ENCODE measurements at regions not wholly inside any gene's neighbourhood (a gene's known extent, or its start where the extent isn't known, plus 50 kb on each side); places are given as distances from the start of the nearest gene placed in this dataset.

GRCh38 chr4:156419080-156419685, 465.5 kb upstream of the CTSO start:
- Histone ChIP-seq H3K9ac (ENCODE audit: low read length) (no peak overlapping the region), H2AFZ (ENCODE audit: insufficient read depth, low read depth, low read length, poor library complexity, severe bottlenecking) (no peak overlapping the region), H3K9me3 (ENCODE audit: control extremely low read depth in 1 of 3, control insufficient read depth in 2 of 3, insufficient read depth in 1 of 3, low read length in 2 of 3) (peaks cover 0 to 3% (median 0%) of the 10 kb centered on the region in 3 donors), H4K20me1 (ENCODE audit: control insufficient read depth, insufficient read depth, low read length, poor library complexity, severe bottlenecking) (no peaks in the 10 kb centered on the region), H3K27ac (ENCODE audit: low read length in 2 of 2) (no peak overlapping the region), H3K36me3 (replicated peaks in 1 of 2; ENCODE audit: control extremely low read depth in 1 of 2, control insufficient read depth in 1 of 2, extremely low read depth in 1 of 2, insufficient read depth in 2 of 2, low read length in 1 of 2) (no peaks in the 10 kb centered on the region), H3K4me3 (ENCODE audit: control extremely low read depth in 1 of 5, extremely low read depth in 1 of 5, insufficient read depth in 1 of 5, low read depth in 2 of 5, low read length in 4 of 5) (no peak overlapping the region), H3K4me1 (ENCODE audit: control insufficient read depth in 2 of 2, insufficient read depth in 2 of 2, low read length in 2 of 2) (no peaks in the 10 kb centered on the region), H3K27me3 (replicated peaks in 1 of 4; ENCODE audit: control extremely low read depth in 1 of 4, control insufficient read depth in 3 of 4, insufficient read depth in 4 of 4, low read length in 3 of 4) (no peaks in the 10 kb centered on the region), H3K4me2 (replicated peaks; ENCODE audit: low read depth, low read length, poor library complexity, severe bottlenecking) (no peak overlapping the region), H3K79me2 (ENCODE audit: control insufficient read depth, insufficient read depth, low read length) (no peaks in the 10 kb centered on the region)
- no peak overlapping the region for H3K27ac Mint-ChIP-seq
- TF ChIP-seq CTCF (IDR thresholded peaks at IDR 0.05) (no peak), EZH2 (IDR thresholded peaks at IDR 0.05; ENCODE audit: borderline replicate concordance, insufficient read depth, low read depth, low read length, poor library complexity, severe bottlenecking) (no peak)
- DNase-seq (no peak), ATAC-seq (ENCODE audit: low read depth) (no peak)
- H3K4me1 Mint-ChIP-seq, result no peaks in the 10 kb centered on the region
- no peaks in the 10 kb centered on the region for H3K27me3 Mint-ChIP-seq
- intact Hi-C loops (cut with micrococcal nuclease), result no loop called here
- ChIA-PET CTCF (no interaction called here), POLR2A (no interaction called here)
- no peaks in the 10 kb centered on the region for H3K9me3 Mint-ChIP-seq (ENCODE audit: insufficient read depth)
- WGBS (ENCODE audit: insufficient coverage), result no CpG with 5 or more reads among the region's 2 CpGs
- H3K4me3 Mint-ChIP-seq, result no peak overlapping the region

- ChIA-PET CTCF (no interaction called here), POLR2A (no interaction called here)
- TF ChIP-seq CTCF (IDR thresholded peaks at IDR 0.05) (no peak), EZH2 (IDR thresholded peaks at IDR 0.05; ENCODE audit: borderline replicate concordance, insufficient read depth, low read depth, low read length, poor library complexity, severe bottlenecking) (no peak)
- intact Hi-C loops (cut with micrococcal nuclease), result no loop called here
- Mint-ChIP-seq H3K9me3 (ENCODE audit: insufficient read depth) (no peaks in the 10 kb centered on the region), H3K27ac (no peak overlapping the region), H3K4me3 (no peak overlapping the region), H3K4me1 (no peaks in the 10 kb centered on the region), H3K27me3 (no peaks in the 10 kb centered on the region)
- Histone ChIP-seq H3K79me2 (ENCODE audit: control insufficient read depth, insufficient read depth, low read length) (no peaks in the 10 kb centered on the region), H3K27me3 (replicated peaks in 1 of 4; ENCODE audit: control extremely low read depth in 1 of 4, control insufficient read depth in 3 of 4, insufficient read depth in 4 of 4, low read length in 3 of 4) (no peaks in the 10 kb centered on the region), H3K4me1 (ENCODE audit: control insufficient read depth in 2 of 2, insufficient read depth in 2 of 2, low read length in 2 of 2) (no peaks in the 10 kb centered on the region), H3K9ac (ENCODE audit: low read length) (no peak overlapping the region), H3K4me2 (replicated peaks; ENCODE audit: low read depth, low read length, poor library complexity, severe bottlenecking) (no peak overlapping the region), H3K27ac (ENCODE audit: low read length in 2 of 2) (no peak overlapping the region), H3K9me3 (ENCODE audit: control extremely low read depth in 1 of 3, control insufficient read depth in 2 of 3, insufficient read depth in 1 of 3, low read length in 2 of 3) (peaks cover 0 to 3% (median 0%) of the 10 kb centered on the region in 3 donors), H3K4me3 (ENCODE audit: control extremely low read depth in 1 of 5, extremely low read depth in 1 of 5, insufficient read depth in 1 of 5, low read depth in 2 of 5, low read length in 4 of 5) (no peak overlapping the region), H2AFZ (ENCODE audit: insufficient read depth, low read depth, low read length, poor library complexity, severe bottlenecking) (no peak overlapping the region), H3K36me3 (replicated peaks in 1 of 2; ENCODE audit: control extremely low read depth in 1 of 2, control insufficient read depth in 1 of 2, extremely low read depth in 1 of 2, insufficient read depth in 2 of 2, low read length in 1 of 2) (no peaks in the 10 kb centered on the region), H4K20me1 (ENCODE audit: control insufficient read depth, insufficient read depth, low read length, poor library complexity, severe bottlenecking) (no peaks in the 10 kb centered on the region)
- ATAC-seq (ENCODE audit: low read depth) (no peak), DNase-seq (no peak)
Measured at GRCh38 chr4:156414406-156414805, 460.7 kb upstream of the CTSO start.

Measured in B cell (primary cell).